Coronary artery (tissue), 2 donors: ENCODE measurements at regions not wholly inside any gene's neighbourhood (a gene's known extent, or its start where the extent isn't known, plus 50 kb on each side); places are given as distances from the start of the nearest gene placed in this dataset.

ENCODE experiments used
- DNase-seq: peaks from one replicate; pipeline ENCODE4 v3.0.0-alpha.2; 2017; ENCODE audit warnings: low spot score
- H3K27ac ChIP-seq, 2 donors: fragments of 200-600 bp; sonication (generic); one replicate each; pipeline ENCODE4 v1.5.1; 2016 to 2019
- H3K4me3 ChIP-seq: fragments of 200-600 bp; sonication (generic); 2 replicates; pipeline ENCODE4 v1.5.1; 2016; ENCODE audit warnings: mild to moderate bottlenecking, moderate library complexity
- CTCF ChIP-seq: fragments of 200-600 bp; sonication (generic); IDR thresholded peaks from one replicate; pipeline ENCODE4 v1.5.1; 2019; ENCODE audit warnings: antibody characterized with exemption

- no peak for TF ChIP-seq CTCF
- no peak overlapping the region for H3K27ac ChIP-seq
- no peak overlapping the region for H3K4me3 ChIP-seq
- no peak for DNase-seq
Observed at GRCh38 chr11:91969486-91969885, 255.1 kb upstream of the FAT3 start.

GRCh38 chr11:91967691-91968045 lies 256.9 kb upstream of the FAT3 start:
- no peak for TF ChIP-seq CTCF
- DNase-seq, result no peak
- H3K27ac ChIP-seq, result no peak overlapping the region
- no peak overlapping the region for H3K4me3 ChIP-seq

GRCh38 chr11:91967026-91967690 lies 257.5 kb upstream of the FAT3 start:
- Histone ChIP-seq H3K27ac (no peak overlapping the region), H3K4me3 (no peak overlapping the region)
- DNase-seq, result no peak
- TF ChIP-seq CTCF, result no peak

- no peak overlapping the region for H3K27ac ChIP-seq
- H3K4me3 ChIP-seq, result no peak overlapping the region
- TF ChIP-seq CTCF, result no peak
- DNase-seq, result no peak
Observed at GRCh38 chr11:91966368-91966767, 258.2 kb upstream of the FAT3 start.

GRCh38 chr11:91960770-91961169 lies 263.8 kb upstream of the FAT3 start:
- DNase-seq, result no peak
- Histone ChIP-seq H3K27ac (no peak overlapping the region), H3K4me3 (no peak overlapping the region)
- no peak for TF ChIP-seq CTCF

GRCh38 chr11:91959411-91959810 lies 265.2 kb upstream of the FAT3 start:
- no peak for DNase-seq
- no peak overlapping the region for H3K27ac ChIP-seq
- no peak for TF ChIP-seq CTCF
- no peak overlapping the region for H3K4me3 ChIP-seq

- no peak for DNase-seq
- TF ChIP-seq CTCF, result no peak
- Histone ChIP-seq H3K27ac (no peak overlapping the region), H3K4me3 (no peak overlapping the region)
Observed at GRCh38 chr11:91956711-91957110, 267.9 kb upstream of the FAT3 start.
